ENCODE measurements at regions not wholly inside any gene's neighbourhood (a gene's known extent, or its start where the extent isn't known, plus 50 kb on each side); places are given as distances from the start of the nearest gene placed in this dataset.

GRCh38 chr7:69450456-69450855, 147.8 kb upstream of the AUTS2 start:
- DNase-seq (ENCODE audit: low spot score) = no peak
- Histone ChIP-seq H3K9me3 (ENCODE audit: control insufficient read depth in 4 of 4, low read length in 3 of 4) (no peaks in the 10 kb centered on the region), H3K4me1 (ENCODE audit: control insufficient read depth in 4 of 4, insufficient read depth in 4 of 4, low read length in 3 of 4) (peaks cover 0 to 4% (median 0%) of the 10 kb centered on the region in 4 donors), H3K9ac (ENCODE audit: low read depth in 1 of 2, low read length in 2 of 2) (no peak overlapping the region), H3K4me3 (ENCODE audit: low read depth in 1 of 3, low read length in 3 of 3) (no peak overlapping the region), H3K27ac (ENCODE audit: low read depth in 1 of 2, low read length in 2 of 2) (no peak overlapping the region), H3K36me3 (ENCODE audit: control insufficient read depth in 4 of 4, insufficient read depth in 3 of 4, low read depth in 1 of 4, low read length in 3 of 4) (no peaks in the 10 kb centered on the region), H3K27me3 (ENCODE audit: control insufficient read depth in 4 of 4, insufficient read depth in 4 of 4, low read length in 3 of 4) (no peaks in the 10 kb centered on the region)
- 75% methylated on average over 5 of the region's 5 CpGs for WGBS
- TF ChIP-seq NR2F2 (IDR thresholded peaks at IDR 0.05) (no peak), EGR1 (IDR thresholded peaks at IDR 0.05; ENCODE audit: low read depth in 2 of 2) (no peak), CTCF (IDR thresholded peaks at IDR 0.05; ENCODE audit: low read depth, low read length, missing input control) (no peak), HNF4G (IDR thresholded peaks at IDR 0.05) (no peak), RAD21 (IDR thresholded peaks at IDR 0.05) (no peak), RXRA (IDR thresholded peaks at IDR 0.05) (no peak), ATF3 (IDR thresholded peaks at IDR 0.05) (no peak), ZBTB33 (IDR thresholded peaks at IDR 0.05) (no peak), REST (IDR thresholded peaks at IDR 0.05) (no peak), HNF4A (conservative IDR thresholded peaks at IDR 0.05) (no peak), TAF1 (conservative IDR thresholded peaks at IDR 0.05) (no peak)

GRCh38 chr7:69451715-69452114, 146.6 kb upstream of the AUTS2 start:
- H3K4me3 ChIP-seq (ENCODE audit: low read depth in 1 of 3, low read length in 3 of 3) = no peak overlapping the region
- DNase-seq (ENCODE audit: low spot score) = no peak
- 94% methylated on average over 2 of the region's 2 CpGs for WGBS
- no peak overlapping the region for H3K27ac ChIP-seq (ENCODE audit: low read depth in 1 of 2, low read length in 2 of 2)
- TF ChIP-seq FOXA2 (IDR thresholded peaks at IDR 0.05) (no peak), SP1 (IDR thresholded peaks at IDR 0.05) (no peak), GABPA (IDR thresholded peaks at IDR 0.05 in 1 of 2, conservative IDR thresholded peaks at IDR 0.05 in 1 of 2) (no peak), TAF1 (conservative IDR thresholded peaks at IDR 0.05) (no peak), RXRA (IDR thresholded peaks at IDR 0.05) (no peak), NR2F2 (IDR thresholded peaks at IDR 0.05) (no peak), JUND (IDR thresholded peaks at IDR 0.05) (no peak)
- peaks cover 0 to 4% (median 0%) of the 10 kb centered on the region in 4 donors for H3K4me1 ChIP-seq (ENCODE audit: control insufficient read depth in 4 of 4, insufficient read depth in 4 of 4, low read length in 3 of 4)
- H3K9me3 ChIP-seq (ENCODE audit: control insufficient read depth in 4 of 4, low read length in 3 of 4) = no peaks in the 10 kb centered on the region
- H3K36me3 ChIP-seq (ENCODE audit: control insufficient read depth in 4 of 4, insufficient read depth in 3 of 4, low read depth in 1 of 4, low read length in 3 of 4) = no peaks in the 10 kb centered on the region
- H3K9ac ChIP-seq (ENCODE audit: low read depth in 1 of 2, low read length in 2 of 2) = no peak overlapping the region
- no peaks in the 10 kb centered on the region for H3K27me3 ChIP-seq (ENCODE audit: control insufficient read depth in 4 of 4, insufficient read depth in 4 of 4, low read length in 3 of 4)
